Mononuclear cell (primary cell): ENCODE measurements at regions not wholly inside any gene's neighbourhood (a gene's known extent, or its start where the extent isn't known, plus 50 kb on each side); places are given as distances from the start of the nearest gene placed in this dataset.

ENCODE experiments used
- H3K27me3 ChIP-seq: 2 replicates; pipeline ENCODE4 v1.6.0; 2011; ENCODE audit warnings: low read length, control low read depth; ENCODE audit not compliant: insufficient read depth
- H3K4me1 ChIP-seq: 2 replicates; pipeline ENCODE4 v1.5.1; 2011; ENCODE audit warnings: mild to moderate bottlenecking, low read length, control low read depth; ENCODE audit not compliant: insufficient read depth
- H3K4me3 ChIP-seq: 2 replicates; pipeline ENCODE4 v1.5.1; 2011; ENCODE audit warnings: mild to moderate bottlenecking, low read length, moderate library complexity
- H3K9me3 ChIP-seq: 2 replicates; pipeline ENCODE4 v1.5.1; 2011; ENCODE audit warnings: low read depth, mild to moderate bottlenecking, control low read depth, low read length

- no peaks in the 10 kb centered on the region for H3K4me1 ChIP-seq
- no peaks in the 10 kb centered on the region for H3K27me3 ChIP-seq
- H3K4me3 ChIP-seq = no peak overlapping the region
- H3K9me3 ChIP-seq = no peaks in the 10 kb centered on the region
These were observed 123.3 kb upstream of the BTG1 start for GRCh38 chr12:92268946-92269345.

DNA sequence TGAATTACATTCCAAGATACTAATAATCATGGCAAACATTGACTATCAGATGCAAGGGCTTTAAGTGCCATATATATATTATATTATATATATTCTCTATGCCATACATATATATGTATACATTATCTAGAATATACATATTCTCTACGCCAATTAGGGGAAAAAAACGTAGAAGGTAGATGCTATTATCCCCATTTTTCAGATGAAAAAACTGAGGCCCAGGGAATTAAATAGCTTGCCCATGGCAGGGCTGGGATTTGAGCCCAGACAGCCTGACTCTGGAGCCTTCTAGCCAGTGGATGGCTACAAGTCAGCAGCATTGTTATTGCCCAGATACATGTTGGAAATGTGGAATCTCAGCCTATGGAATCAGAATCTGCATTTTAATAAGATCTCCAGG, 116.0 kb upstream of the BTG1 start:
- H3K9me3 ChIP-seq = no peaks in the 10 kb centered on the region
- H3K4me3 ChIP-seq = no peak overlapping the region
- no peaks in the 10 kb centered on the region for H3K4me1 ChIP-seq
- H3K27me3 ChIP-seq = no peaks in the 10 kb centered on the region

DNA sequence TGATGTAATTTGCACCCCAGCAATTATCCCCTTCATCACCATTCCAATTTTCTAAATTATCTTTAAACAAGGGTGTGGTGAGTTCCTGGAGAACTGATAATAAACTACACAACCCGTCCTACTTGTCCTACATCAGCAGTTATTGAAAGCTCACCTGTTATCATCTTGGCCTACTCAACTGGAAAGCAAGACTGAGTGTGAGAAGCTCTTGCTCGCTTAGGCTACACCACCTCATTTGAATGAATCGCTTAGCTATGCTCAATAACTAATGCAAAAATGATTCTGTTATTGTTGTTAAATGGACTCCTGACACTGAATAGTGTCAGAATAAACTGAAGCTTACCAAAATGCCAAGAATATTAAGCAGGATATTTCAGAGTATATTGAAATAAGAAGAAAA, 115.4 kb upstream of the BTG1 start:
- Histone ChIP-seq H3K4me1 (no peaks in the 10 kb centered on the region), H3K27me3 (no peaks in the 10 kb centered on the region), H3K4me3 (no peak overlapping the region), H3K9me3 (no peaks in the 10 kb centered on the region)

DNA sequence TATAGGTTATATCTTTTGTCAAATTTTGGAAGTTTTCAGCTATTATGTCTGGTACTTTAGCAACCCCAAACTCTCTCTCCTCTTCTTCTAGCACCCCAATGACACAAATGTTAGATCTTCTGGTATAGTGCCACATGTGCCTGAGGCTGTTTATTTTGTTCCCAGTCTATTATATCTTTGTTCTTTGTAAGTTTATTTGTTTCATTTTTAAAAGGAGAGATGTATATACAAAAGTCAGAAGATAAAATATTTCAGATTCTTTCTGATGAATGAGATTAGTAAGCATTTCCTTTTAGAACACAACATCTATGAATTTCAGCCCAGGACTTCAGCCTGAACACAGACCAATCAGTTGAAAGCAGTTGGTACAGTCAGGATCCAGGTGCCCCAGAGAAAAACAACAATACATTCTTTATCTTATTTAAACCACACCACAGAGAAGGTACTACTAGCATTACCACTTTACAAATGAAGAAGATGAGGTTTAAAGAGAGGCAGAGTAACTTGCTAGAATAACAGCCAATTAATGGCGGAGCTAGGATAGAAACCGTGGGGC, 114.1 kb upstream of the BTG1 start:
- Histone ChIP-seq H3K9me3 (no peaks in the 10 kb centered on the region), H3K4me1 (no peaks in the 10 kb centered on the region), H3K4me3 (no peak overlapping the region)

GRCh38 chr12:92259291-92259690, 113.6 kb upstream of the BTG1 start:
- Histone ChIP-seq H3K4me3 (no peak overlapping the region), H3K27me3 (no peaks in the 10 kb centered on the region), H3K9me3 (no peaks in the 10 kb centered on the region), H3K4me1 (no peaks in the 10 kb centered on the region)

More for the DNA sequence above, 114.1 kb upstream of the BTG1 start:
- no peaks in the 10 kb centered on the region for H3K27me3 ChIP-seq

- H3K4me1 ChIP-seq = no peaks in the 10 kb centered on the region
- no peaks in the 10 kb centered on the region for H3K27me3 ChIP-seq
- H3K9me3 ChIP-seq = no peaks in the 10 kb centered on the region
- no peak overlapping the region for H3K4me3 ChIP-seq
These were observed 111.6 kb upstream of the BTG1 start for GRCh38 chr12:92257261-92257660.

- Histone ChIP-seq H3K9me3 (no peaks in the 10 kb centered on the region), H3K4me1 (no peaks in the 10 kb centered on the region), H3K4me3 (no peak overlapping the region), H3K27me3 (no peaks in the 10 kb centered on the region)
These were observed 110.1 kb upstream of the BTG1 start for GRCh38 chr12:92255741-92256140.

DNA sequence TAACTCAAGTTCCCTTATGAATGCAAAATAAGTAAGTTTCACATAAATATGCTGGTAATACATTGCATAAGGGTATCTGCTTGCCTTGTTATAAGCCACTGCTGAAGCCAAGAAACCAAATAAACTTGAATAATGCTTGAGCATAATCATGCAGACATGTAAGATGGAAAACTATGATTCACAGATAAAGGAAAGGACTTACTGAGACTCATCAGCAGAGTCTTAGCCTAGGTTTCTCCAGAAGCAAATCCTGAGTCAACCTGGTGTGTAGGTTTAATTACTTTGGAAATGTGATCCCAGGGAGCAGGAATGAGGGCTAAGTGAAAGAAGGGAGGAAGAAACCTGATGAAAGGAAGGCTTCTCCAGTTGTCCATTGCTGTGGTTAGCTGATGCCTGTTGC, 107.7 kb upstream of the BTG1 start:
- Histone ChIP-seq H3K27me3 (no peaks in the 10 kb centered on the region), H3K4me3 (no peak overlapping the region), H3K4me1 (no peaks in the 10 kb centered on the region), H3K9me3 (no peaks in the 10 kb centered on the region)

- Histone ChIP-seq H3K27me3 (no peaks in the 10 kb centered on the region), H3K9me3 (no peaks in the 10 kb centered on the region), H3K4me3 (no peak overlapping the region), H3K4me1 (no peaks in the 10 kb centered on the region)
These were observed 103.3 kb upstream of the BTG1 start for GRCh38 chr12:92248977-92249376.

DNA sequence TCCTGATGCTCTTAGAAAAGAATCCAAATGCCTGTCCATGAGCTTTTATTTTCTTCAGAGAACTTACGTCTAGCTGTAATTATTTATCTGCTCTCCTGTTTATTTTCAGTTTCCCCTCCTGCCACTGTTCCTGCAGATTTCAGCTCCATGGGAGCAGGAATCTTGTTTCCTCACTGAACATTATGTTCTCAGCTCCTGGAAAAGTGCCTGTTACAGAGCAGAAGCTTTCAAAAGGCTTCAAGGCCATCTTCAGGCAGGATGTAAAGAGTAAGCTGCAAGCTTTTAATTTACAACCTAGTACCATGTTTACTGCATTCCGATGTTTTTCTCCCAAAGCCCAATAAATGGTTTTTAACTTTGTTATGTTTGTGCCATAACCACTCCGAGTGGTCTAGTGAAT, 98.4 kb upstream of the BTG1 start:
- Histone ChIP-seq H3K27me3 (no peaks in the 10 kb centered on the region), H3K9me3 (no peaks in the 10 kb centered on the region), H3K4me1 (no peaks in the 10 kb centered on the region), H3K4me3 (no peak overlapping the region)

DNA sequence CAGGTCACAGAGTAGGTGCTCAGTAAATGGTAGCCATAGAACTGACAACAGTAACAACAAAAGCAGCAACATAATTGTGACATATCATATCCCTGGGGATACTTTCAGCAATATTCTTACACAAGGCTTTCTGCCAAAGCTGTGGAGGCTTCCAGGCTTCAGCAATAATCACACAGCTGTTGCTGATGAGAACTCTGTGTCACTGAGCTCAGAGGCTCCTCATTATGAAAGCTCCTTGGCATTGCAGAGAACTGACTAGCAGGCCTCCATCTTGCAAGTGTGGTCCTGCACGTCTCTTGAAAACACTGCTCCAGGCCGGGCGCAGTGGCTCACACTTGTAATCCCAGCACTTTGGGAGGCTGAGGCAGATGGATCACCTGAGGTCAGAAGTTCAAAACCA, 97.3 kb upstream of the BTG1 start:
- Histone ChIP-seq H3K4me3 (no peak overlapping the region), H3K27me3 (no peaks in the 10 kb centered on the region), H3K4me1 (no peaks in the 10 kb centered on the region), H3K9me3 (no peaks in the 10 kb centered on the region)

DNA sequence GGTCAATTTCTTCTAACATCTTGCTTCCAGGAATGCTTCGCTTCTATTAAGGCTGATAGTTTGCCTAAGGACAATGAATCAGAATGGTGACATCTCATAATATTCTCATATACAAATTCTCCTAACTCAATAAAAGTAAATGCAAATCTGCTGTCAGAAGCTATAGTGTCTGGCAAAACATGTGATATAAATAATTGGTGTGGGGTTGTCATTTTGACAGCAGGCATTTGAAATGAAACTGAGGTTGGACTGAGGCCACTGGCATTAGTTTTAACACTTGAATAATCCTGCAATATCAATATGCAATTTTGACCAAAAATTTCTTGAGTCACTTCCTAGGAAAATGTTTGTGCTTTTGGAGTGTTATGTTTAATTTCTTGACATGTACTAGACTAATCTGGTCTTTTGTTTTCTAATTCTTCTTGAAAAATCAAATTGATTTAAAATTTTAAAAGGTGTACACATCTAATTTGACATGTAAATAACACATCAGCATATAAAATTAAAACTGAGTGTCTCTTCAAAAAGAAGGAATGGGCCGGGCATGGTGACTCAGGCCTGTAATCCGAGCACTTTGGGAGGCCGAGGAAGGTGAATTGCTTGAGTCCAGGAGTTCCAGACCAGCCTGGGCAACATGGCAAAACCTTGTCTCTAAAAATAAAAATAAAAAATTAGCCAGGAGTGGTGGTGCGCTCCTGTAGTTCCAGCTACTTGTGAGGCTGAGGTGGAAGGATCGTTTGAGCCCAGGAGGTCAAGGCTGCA, 92.3 kb upstream of the BTG1 start:
- Histone ChIP-seq H3K4me1 (peaks cover 23% of the 10 kb centered on the region), H3K27me3 (no peaks in the 10 kb centered on the region), H3K9me3 (no peaks in the 10 kb centered on the region), H3K4me3 (no peak overlapping the region)

- Histone ChIP-seq H3K27me3 (no peaks in the 10 kb centered on the region), H3K9me3 (no peaks in the 10 kb centered on the region), H3K4me1 (peaks cover 27% of the 10 kb centered on the region), H3K4me3 (no peak overlapping the region)
These were observed 91.6 kb upstream of the BTG1 start for GRCh38 chr12:92237262-92237661.

- no peak overlapping the region for H3K4me3 ChIP-seq
- H3K9me3 ChIP-seq = no peaks in the 10 kb centered on the region
- peaks cover 33% of the 10 kb centered on the region for H3K4me1 ChIP-seq
- H3K27me3 ChIP-seq = no peaks in the 10 kb centered on the region
These were observed 90.2 kb upstream of the BTG1 start for GRCh38 chr12:92235703-92236472.

DNA sequence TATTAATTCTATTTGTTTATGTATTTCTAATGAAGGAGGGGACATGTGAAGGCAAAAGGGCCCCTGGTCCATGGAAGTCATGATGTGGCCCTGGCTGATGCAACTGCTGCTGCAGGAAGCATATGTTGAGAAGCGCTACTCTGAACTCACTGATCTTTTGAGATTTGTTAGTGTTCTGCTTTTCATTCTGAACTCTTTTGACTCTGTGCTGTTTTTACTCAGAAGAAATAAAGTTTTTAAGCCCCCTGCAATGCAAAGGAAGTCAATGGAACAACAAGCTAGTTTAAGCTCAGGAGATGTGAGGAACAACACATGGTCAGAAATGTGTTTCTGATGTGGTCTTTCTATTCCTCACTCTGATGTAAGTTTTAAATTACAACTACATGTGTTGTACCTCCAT, 88.9 kb upstream of the BTG1 start:
- Histone ChIP-seq H3K9me3 (no peaks in the 10 kb centered on the region), H3K4me3 (no peak overlapping the region), H3K27me3 (no peaks in the 10 kb centered on the region), H3K4me1 (peaks cover 41% of the 10 kb centered on the region)
